Pancreas (tissue), 10 donors: ENCODE measurements at regions not wholly inside any gene's neighbourhood (a gene's known extent, or its start where the extent isn't known, plus 50 kb on each side); places are given as distances from the start of the nearest gene placed in this dataset.
A peak's percentile ranks its signal among the peaks of the same experiment; 100 is the strongest.

Experiments
- ATAC-seq, 4 donors: fragments of 200-7000 bp; cut with Tn5 transposase; one replicate each; pipeline versions ENCODE4 v1.8.0 to v1.9.1; 2020; ENCODE audit warnings: mild to moderate bottlenecking in 4 of 4, moderate library complexity in 4 of 4
- DNase-seq, 6 donors: peaks; one replicate each; pipeline ENCODE4 v3.0.0-alpha.2; 2020
- FAIRE-seq: peaks from 2 replicates; lab custom pipeline; 2012; peaks lifted over from hg19 to GRCh38; lab: Jason Lieb, UNC
- H3K27ac ChIP-seq, 4 donors: fragments of 200-600 bp; sonication (generic); 1 replicate in 3 of 4; 2 replicates in 1 of 4; pipeline versions ENCODE4 v1.5.0 to v1.8.0; 2020
- H3K27me3 ChIP-seq, 4 donors: fragments of 200-600 bp; one replicate each; pipeline ENCODE4 v1.8.0; 2021
- H3K36me3 ChIP-seq, 3 donors: fragments of 200-600 bp; sonication (generic) in 1 of 3; one replicate each; pipeline versions ENCODE4 v1.5.0 to v1.8.0; 2020 to 2021
- H3K4me1 ChIP-seq, 3 donors: fragments of 200-600 bp; one replicate each; pipeline ENCODE4 v1.8.0; 2021
- H3K4me3 ChIP-seq, 4 donors: fragments of 200-600 bp; sonication (generic) in 2 of 4; one replicate each; pipeline versions ENCODE4 v1.5.0 to v1.8.0; 2020 to 2021
- H3K9me3 ChIP-seq, 4 donors: fragments of 200-600 bp; one replicate each; pipeline ENCODE4 v1.8.0; 2021
- WGBS, 2 donors: extraction: QIAGEN DNeasy Blood & Tissue Kit; methylation state at CpG; one replicate each; pipeline ENCODE4 v1.1.7; 2013; 5-methylcytosine and 5-hydroxymethylcytosine counted together
- intact Hi-C, 3 donors: fragments of 100-400 bp; cut with DNase I; formaldehyde crosslinking; loops; one replicate each; pipeline versions ENCODE4 v1.11.1 to v1.14.2; 2022
- TF ChIP-seq, protein P1 (sequence below), 4 donors: fragments of 200-600 bp; sonication (generic) in 3 of 4; IDR thresholded peaks; one replicate each; pipeline versions ENCODE4 v1.5.0 to v1.8.0; 2021; ENCODE audit warnings: antibody characterized with exemption in 4 of 4
- donor health status: healthy with polysubstance abuse.
- donor health status: DM: no; HTN: no; CAD: no; lungs with moderate emphysema.
- donor health status: DM: no; HTN: no; CAD: no.
- donor health status: control.
- donor health status: control.
- donor health status: Bipolar disorder and iron deficiency.
- donor health status: DM: yes; HTN: yes; CAD: no.
- donor health status: DM: no; HTN: no; CAD: no.
- donor health status: DM: no; HTN: no; CAD: no.
- donor health status: DM: yes; HTN: yes; CAD: no.

- H3K36me3 ChIP-seq = no peaks in the 10 kb centered on the region
- no peaks in the 10 kb centered on the region for H3K4me1 ChIP-seq
- TF ChIP-seq, protein P1, sequence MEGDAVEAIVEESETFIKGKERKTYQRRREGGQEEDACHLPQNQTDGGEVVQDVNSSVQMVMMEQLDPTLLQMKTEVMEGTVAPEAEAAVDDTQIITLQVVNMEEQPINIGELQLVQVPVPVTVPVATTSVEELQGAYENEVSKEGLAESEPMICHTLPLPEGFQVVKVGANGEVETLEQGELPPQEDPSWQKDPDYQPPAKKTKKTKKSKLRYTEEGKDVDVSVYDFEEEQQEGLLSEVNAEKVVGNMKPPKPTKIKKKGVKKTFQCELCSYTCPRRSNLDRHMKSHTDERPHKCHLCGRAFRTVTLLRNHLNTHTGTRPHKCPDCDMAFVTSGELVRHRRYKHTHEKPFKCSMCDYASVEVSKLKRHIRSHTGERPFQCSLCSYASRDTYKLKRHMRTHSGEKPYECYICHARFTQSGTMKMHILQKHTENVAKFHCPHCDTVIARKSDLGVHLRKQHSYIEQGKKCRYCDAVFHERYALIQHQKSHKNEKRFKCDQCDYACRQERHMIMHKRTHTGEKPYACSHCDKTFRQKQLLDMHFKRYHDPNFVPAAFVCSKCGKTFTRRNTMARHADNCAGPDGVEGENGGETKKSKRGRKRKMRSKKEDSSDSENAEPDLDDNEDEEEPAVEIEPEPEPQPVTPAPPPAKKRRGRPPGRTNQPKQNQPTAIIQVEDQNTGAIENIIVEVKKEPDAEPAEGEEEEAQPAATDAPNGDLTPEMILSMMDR (IDR thresholded peaks at IDR 0.05) = no peak
- FAIRE-seq (no peak), ATAC-seq (no peak), DNase-seq (no peak)
- intact Hi-C loops = no loop called here
- H3K27ac ChIP-seq = no peak overlapping the region
- no peaks in the 10 kb centered on the region for H3K27me3 ChIP-seq
- no peak overlapping the region for H3K4me3 ChIP-seq
- WGBS, 2 donors = 92 to 94% methylated on average over 7 of the region's 7 CpGs
- no peaks in the 10 kb centered on the region for H3K9me3 ChIP-seq
Observed at GRCh38 chr2:10981451-10981850, 69.7 kb downstream of the KCNF1 start.

DNA sequence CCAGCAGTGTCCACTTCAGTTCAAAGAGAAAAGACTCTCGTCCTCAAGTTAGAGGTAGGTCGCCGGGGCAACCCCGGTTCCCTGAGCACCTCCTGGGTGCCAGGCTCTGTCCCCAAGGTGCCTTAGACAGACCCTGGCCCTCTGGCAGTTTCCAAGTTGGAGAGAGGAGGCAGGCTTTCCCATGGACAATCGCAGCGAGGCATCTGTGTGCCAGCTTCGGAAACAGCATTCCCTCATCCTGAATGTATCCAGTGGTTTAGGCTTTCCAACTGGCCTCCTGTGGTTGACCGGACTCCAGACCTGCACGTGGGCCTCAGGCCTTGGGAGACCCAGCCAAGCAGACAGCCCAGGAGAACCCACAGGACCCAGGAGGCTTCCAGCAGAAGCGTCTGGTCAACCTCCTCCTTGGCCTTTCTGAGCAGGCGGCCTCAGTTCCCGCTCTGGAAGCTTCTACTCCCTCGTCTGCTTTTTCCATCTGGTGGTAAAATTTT, 70.3 kb downstream of the KCNF1 start:
- FAIRE-seq (no peak), DNase-seq (no peak), ATAC-seq (peak in 1 of 4 donors; percentile 43)
- TF ChIP-seq, protein P1 (IDR thresholded peaks at IDR 0.05) = no peak
- no peaks in the 10 kb centered on the region for H3K4me1 ChIP-seq
- no peaks in the 10 kb centered on the region for H3K36me3 ChIP-seq
- 92 to 96% methylated on average over 13 of the region's 13 CpGs for WGBS, 2 donors
- no peaks in the 10 kb centered on the region for H3K27me3 ChIP-seq
- no peak overlapping the region for H3K4me3 ChIP-seq
- no peaks in the 10 kb centered on the region for H3K9me3 ChIP-seq
- H3K27ac ChIP-seq = no peak overlapping the region
- intact Hi-C loops = no loop called here

DNA sequence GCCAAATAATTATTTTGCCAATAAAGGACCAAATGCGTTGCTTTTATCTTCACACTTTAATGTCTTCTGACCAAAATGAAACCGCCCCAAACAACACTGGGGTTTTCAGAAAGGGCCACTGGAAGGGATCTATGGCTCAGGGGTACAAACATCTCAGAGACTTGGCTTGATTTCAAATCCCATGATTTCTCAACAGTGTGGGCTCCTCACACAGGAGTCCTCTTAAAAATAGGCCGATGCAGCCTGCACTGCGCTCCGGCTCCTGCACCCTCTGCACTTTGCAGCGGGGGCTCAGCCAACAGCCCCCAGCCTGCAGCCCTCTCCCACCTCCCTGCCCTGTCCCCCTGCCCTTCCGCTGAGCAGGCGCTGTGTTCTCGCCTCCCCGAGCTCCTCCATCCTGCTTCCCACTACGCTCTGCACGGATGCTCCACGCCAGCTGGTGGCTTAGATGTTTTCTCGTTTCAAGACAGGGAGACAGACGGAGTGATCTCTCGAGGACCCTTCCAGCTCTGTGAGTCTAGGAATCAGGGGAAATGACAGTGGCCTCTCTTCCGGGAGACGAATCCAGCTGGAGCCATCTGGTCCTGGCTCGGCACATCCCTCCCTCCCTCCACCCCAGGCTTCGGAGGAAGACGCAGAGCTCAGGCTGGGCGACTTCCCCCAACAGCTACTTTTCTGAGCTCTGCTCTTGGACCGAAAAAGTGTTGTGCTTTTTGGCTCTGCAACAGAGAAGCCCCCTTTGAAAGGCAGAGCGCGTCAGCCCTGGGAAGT, 71.4 kb downstream of the KCNF1 start:
- intact Hi-C loops = no loop called here
- FAIRE-seq (no peak), DNase-seq (no peak), ATAC-seq (peak in 2 of 4 donors; percentile 19 to 40)
- Histone ChIP-seq H3K4me3 (no peak overlapping the region), H3K36me3 (no peaks in the 10 kb centered on the region), H3K27ac (no peak overlapping the region), H3K27me3 (no peaks in the 10 kb centered on the region), H3K9me3 (no peaks in the 10 kb centered on the region), H3K4me1 (no peaks in the 10 kb centered on the region)
- TF ChIP-seq, protein P1 (IDR thresholded peaks at IDR 0.05) = no peak
- WGBS, 2 donors = 81 to 85% methylated on average over 25 of the region's 25 CpGs

- no peak overlapping the region for H3K4me3 ChIP-seq
- H3K27ac ChIP-seq = no peak overlapping the region
- intact Hi-C loops = no loop called here
- DNase-seq (no peak), FAIRE-seq (no peak), ATAC-seq (peak in 2 of 4 donors; percentile 9 to 21)
- no peaks in the 10 kb centered on the region for H3K36me3 ChIP-seq
- H3K9me3 ChIP-seq = no peaks in the 10 kb centered on the region
- no peaks in the 10 kb centered on the region for H3K27me3 ChIP-seq
- H3K4me1 ChIP-seq = no peaks in the 10 kb centered on the region
- TF ChIP-seq, protein P1 (IDR thresholded peaks at IDR 0.05) = no peak
- WGBS, 2 donors = 75 to 80% methylated on average over 12 of the region's 12 CpGs
Observed at GRCh38 chr2:10983711-10984110, 72.0 kb downstream of the KCNF1 start.
